Erythroblast (primary cell): ENCODE measurements at regions not wholly inside any gene's neighbourhood (a gene's known extent, or its start where the extent isn't known, plus 50 kb on each side); places are given as distances from the start of the nearest gene placed in this dataset.

Experiments
- GATA1 ChIP-seq: IDR thresholded peaks from 2 replicates; pipeline ENCODE4 v1.6.1; 2011; ENCODE audit warnings: low read depth, mild to moderate bottlenecking, control low read depth, low read length, moderate library complexity
- POLR2A ChIP-seq: IDR thresholded peaks from 2 replicates; pipeline ENCODE4 v1.6.1; 2011; ENCODE audit warnings: mild to moderate bottlenecking, low read length

DNA sequence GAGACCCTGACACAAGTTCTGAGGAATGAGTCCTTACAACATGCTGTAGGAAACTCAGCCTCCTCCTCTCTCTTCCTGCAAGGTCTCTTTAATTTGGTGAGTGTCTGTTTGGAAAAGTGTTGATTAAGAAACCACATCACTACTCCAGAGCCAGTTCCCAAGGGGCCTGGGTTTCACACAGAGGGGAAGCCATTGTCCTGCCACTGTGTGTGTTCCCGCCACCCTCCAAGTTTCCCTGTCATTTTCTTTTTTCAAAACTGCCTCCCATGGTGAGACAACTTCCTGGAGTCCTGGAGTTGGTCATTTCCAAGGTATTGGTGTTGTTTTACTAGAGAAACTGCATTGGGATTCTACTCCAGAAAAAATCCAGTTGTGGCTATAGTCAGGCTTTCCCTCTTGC, 232.0 kb upstream of the PARD3B start:
- TF ChIP-seq POLR2A (no peak), GATA1 (no peak)
